Thyroid gland (tissue), 4 donors: ENCODE measurements at regions not wholly inside any gene's neighbourhood (a gene's known extent, or its start where the extent isn't known, plus 50 kb on each side); places are given as distances from the start of the nearest gene placed in this dataset.
"Not testable (repeated sequence)": the region's sequence is repeated elsewhere in the genome, so short reads cannot be mapped to it uniquely, and the experiment has no call there.

Experiments
- DNase-seq, 2 donors: peaks; one replicate each; pipeline ENCODE4 v3.0.0-alpha.2; 2019
- H3K27ac ChIP-seq, 3 donors: fragments of 200-600 bp; sonication (generic); 1 replicate in 2 of 3; 2 replicates in 1 of 3; pipeline ENCODE4 v1.5.1; 2016 to 2019; ENCODE audit warnings: mild to moderate bottlenecking in 1 of 3, moderate library complexity in 1 of 3
- H3K27me3 ChIP-seq: fragments of 200-600 bp; sonication (generic); one replicate; pipeline ENCODE4 v1.5.1; 2019
- H3K36me3 ChIP-seq, 2 donors: fragments of 200-600 bp; sonication (generic); one replicate each; pipeline ENCODE4 v1.5.1; 2016 to 2019
- H3K4me1 ChIP-seq, 2 donors: fragments of 200-600 bp; sonication (generic); one replicate each; pipeline ENCODE4 v1.5.1; 2017 to 2019
- H3K4me3 ChIP-seq, 3 donors: fragments of 200-600 bp; sonication (generic); replicated peaks in 1 of 3; 1 replicate in 2 of 3; 2 replicates in 1 of 3; pipeline ENCODE4 v1.5.1; 2016; ENCODE audit warnings: mild to moderate bottlenecking in 1 of 3
- H3K9me3 ChIP-seq: fragments of 200-600 bp; sonication (generic); one replicate; pipeline ENCODE4 v1.5.1; 2017
- CTCF ChIP-seq, 6 experiments: fragments of 200-600 bp in 3 of 6; fragments of 450-650 bp in 3 of 6; sonication (generic) in 3 of 6; IDR thresholded peaks; one replicate each; pipeline ENCODE4 v1.5.1; 2016 to 2019; ENCODE audit warnings: antibody characterized with exemption in 6 of 6, mild to moderate bottlenecking in 2 of 6, inconsistent platforms in 1 of 6, moderate library complexity in 1 of 6
- POLR2A ChIP-seq, 2 donors: fragments of 450-650 bp; IDR thresholded peaks; one replicate each; pipeline ENCODE4 v1.6.1; 2017; ENCODE audit warnings: antibody characterized with exemption in 2 of 2, mild to moderate bottlenecking in 2 of 2, moderate library complexity in 1 of 2
- WGBS, 2 donors: methylation state at CpG; one replicate each; pipeline ENCODE4 v1.1.5; 2017; 5-methylcytosine and 5-hydroxymethylcytosine counted together
- intact Hi-C: fragments of 100-400 bp; cut with DNase I; formaldehyde crosslinking; loops from one replicate; pipeline ENCODE4 v1.15.1; 2023

DNA sequence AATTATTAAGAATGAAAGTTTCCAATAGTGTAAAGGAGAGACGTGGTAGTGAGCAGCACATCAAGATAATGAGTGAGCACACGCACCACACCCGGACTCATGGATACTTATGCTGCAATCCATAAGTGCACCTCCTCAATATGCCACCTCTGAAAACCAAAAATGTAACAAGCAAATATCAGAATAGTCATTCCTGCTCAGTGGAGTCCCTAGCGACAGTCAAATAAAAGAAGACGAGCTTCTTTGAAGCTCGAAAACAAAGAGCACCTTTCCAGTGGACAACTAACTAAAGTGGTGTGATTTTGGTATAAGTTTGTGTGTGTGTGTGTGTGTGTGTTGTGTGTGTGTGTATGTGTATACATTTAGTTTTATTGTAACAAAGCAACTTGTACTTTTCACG, 241.3 kb downstream of the DEPDC1B start:
- intact Hi-C loops = no loop called here
- no peak overlapping the region for H3K4me3 ChIP-seq

GRCh38 chr5:60457233-60457632, 242.7 kb downstream of the DEPDC1B start:
- Histone ChIP-seq H3K9me3 (no peaks in the 10 kb centered on the region), H3K27me3 (no peaks in the 10 kb centered on the region), H3K27ac (no peak overlapping the region), H3K4me1 (no peaks in the 10 kb centered on the region), H3K36me3 (no peaks in the 10 kb centered on the region), H3K4me3 (no peak overlapping the region)
- no peak for DNase-seq
- intact Hi-C loops = no loop called here
- TF ChIP-seq POLR2A (IDR thresholded peaks at IDR 0.05) (no peak), CTCF (IDR thresholded peaks at IDR 0.05) (no peak)

More for the DNA sequence above, 241.3 kb downstream of the DEPDC1B start:
- Histone ChIP-seq H3K36me3 (no peaks in the 10 kb centered on the region), H3K4me1 (peaks cover 0 to 3% of the 10 kb centered on the region in 2 donors), H3K27ac (no peak overlapping the region), H3K27me3 (no peaks in the 10 kb centered on the region), H3K9me3 (no peaks in the 10 kb centered on the region)
- whole genome bisulfite sequencing, 2 donors = 89 to 90% methylated on average over 7 of the region's 7 CpGs
- no peak for TF ChIP-seq POLR2A (IDR thresholded peaks at IDR 0.05)
- TF ChIP-seq CTCF (IDR thresholded peaks at IDR 0.05) = no peak
- DNase-seq = no peak

GRCh38 chr5:60455589-60455988, 244.4 kb downstream of the DEPDC1B start:
- WGBS, 2 donors = 87 to 100% methylated on average over 2 of the region's 2 CpGs
- intact Hi-C loops = no loop called here

DNA sequence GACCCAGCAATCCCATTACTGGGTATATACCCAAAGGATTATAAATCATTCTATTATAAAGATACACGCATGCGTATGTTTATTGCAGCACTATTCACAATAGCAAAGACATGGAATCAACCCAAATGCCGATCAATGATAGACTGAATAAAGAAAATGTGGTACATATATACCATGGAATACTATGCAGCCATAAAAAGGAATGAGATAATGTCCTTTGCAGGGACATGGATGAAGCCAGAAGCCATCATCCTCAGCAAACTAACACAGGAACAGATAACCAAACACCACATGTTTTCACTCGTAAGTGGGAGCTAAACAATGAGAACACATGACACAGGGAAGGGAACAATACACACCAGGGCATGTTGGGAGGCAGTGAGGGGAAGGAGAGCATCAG, 245.7 kb downstream of the DEPDC1B start:
- H3K27me3 ChIP-seq, intact Hi-C loops, H3K4me1 ChIP-seq, H3K36me3 ChIP-seq, H3K9me3 ChIP-seq, H3K27ac ChIP-seq, DNase-seq, H3K4me3 ChIP-seq: not testable (repeated sequence)
- 93 to 96% methylated on average over 4 of the region's 4 CpGs for WGBS, 2 donors

More at GRCh38 chr5:60455589-60455988, 244.4 kb downstream of the DEPDC1B start:
- no peak for DNase-seq
- no peaks in the 10 kb centered on the region for H3K4me1 ChIP-seq
- H3K27me3 ChIP-seq = no peaks in the 10 kb centered on the region
- H3K9me3 ChIP-seq = no peaks in the 10 kb centered on the region
- H3K36me3 ChIP-seq = no peaks in the 10 kb centered on the region
- TF ChIP-seq POLR2A (IDR thresholded peaks at IDR 0.05) (no peak), CTCF (IDR thresholded peaks at IDR 0.05) (no peak)
- no peak overlapping the region for H3K27ac ChIP-seq
- H3K4me3 ChIP-seq = no peak overlapping the region

DNA sequence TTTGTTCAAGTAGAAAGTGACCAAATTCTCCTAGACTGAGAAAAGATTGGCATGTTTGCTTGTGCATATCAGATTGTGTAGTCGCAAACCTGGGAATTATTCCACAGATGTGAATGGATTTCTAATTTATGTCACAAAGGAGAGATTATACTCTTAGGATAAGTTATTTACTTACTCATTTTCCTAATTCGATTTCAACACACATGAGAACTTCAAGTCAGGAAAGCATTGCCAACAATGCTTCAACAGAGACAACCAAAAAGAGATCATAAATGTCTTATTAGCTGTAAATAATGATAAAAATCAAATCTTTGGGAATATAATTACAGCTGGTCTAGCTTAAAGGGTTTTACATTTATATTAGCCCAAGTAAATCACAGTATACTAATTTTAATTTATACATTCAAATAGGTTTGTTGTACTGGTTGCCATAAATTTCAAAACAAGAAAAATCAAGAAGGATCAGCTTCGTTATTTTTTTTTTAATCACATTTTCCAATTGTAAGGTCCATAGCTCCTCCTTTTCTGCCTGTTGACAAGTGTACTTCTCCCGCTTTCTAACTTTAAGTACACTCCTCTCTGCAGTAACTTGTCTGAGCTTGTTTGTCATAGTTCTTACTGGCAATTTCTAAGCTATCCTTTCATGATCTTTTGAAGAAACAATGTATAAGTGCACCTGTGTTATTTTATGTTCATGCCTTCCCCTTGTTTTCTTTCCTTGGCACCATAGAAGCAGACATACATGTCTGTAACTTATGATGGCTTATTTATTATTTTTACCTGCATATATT, 246.6 kb downstream of the DEPDC1B start:
- no peak for TF ChIP-seq POLR2A (IDR thresholded peaks at IDR 0.05)
- TF ChIP-seq CTCF (IDR thresholded peaks at IDR 0.05) = no peak
- no peaks in the 10 kb centered on the region for H3K36me3 ChIP-seq
- intact Hi-C loops = no loop called here
- H3K4me1 ChIP-seq = no peaks in the 10 kb centered on the region
- no peaks in the 10 kb centered on the region for H3K9me3 ChIP-seq
- WGBS, 2 donors = 55 to 62% methylated on average over 4 of the region's 4 CpGs
- no peaks in the 10 kb centered on the region for H3K27me3 ChIP-seq
- DNase-seq = no peak
- no peak overlapping the region for H3K27ac ChIP-seq
- no peak overlapping the region for H3K4me3 ChIP-seq
